SK-N-SH (cell line): ENCODE measurements at regions not wholly inside any gene's neighbourhood (a gene's known extent, or its start where the extent isn't known, plus 50 kb on each side); places are given as distances from the start of the nearest gene placed in this dataset.

Experiments
- CTCF ChIA-PET: fragments of 300-600, 350-600 bp; formaldehyde crosslinking; extraction: SDS; loops from one replicate; lab custom pipeline; 2021; lab: Yijun Ruan, JAX
- POLR2A ChIA-PET: fragments of 350-600 bp; sonication (Branson Sonifier 250); formaldehyde crosslinking; extraction: SDS; loops from one replicate; lab custom pipeline; 2020; ENCODE audit warnings: antibody characterized with exemption, inconsistent platforms; lab: Yijun Ruan, JAX
- DNase-seq: peaks from one replicate; pipeline ENCODE4 v3.0.0; 2012
- H2AFZ ChIP-seq: fragments of 200-600 bp; sonication (generic); 2 replicates; pipeline ENCODE4 v1.8.1; 2016; ENCODE audit warnings: antibody characterized with exemption, mild to moderate bottlenecking, low read depth
- H3F3A ChIP-seq: fragments of 200-600 bp; sonication (generic); replicated peaks from 2 replicates; pipeline ENCODE3; 2016; ENCODE audit warnings: antibody characterized with exemption, mild to moderate bottlenecking; ENCODE audit not compliant: insufficient read depth
- H3K27ac ChIP-seq, 2 experiments: fragments of 200-500 bp in 1 of 2; fragments of 200-600 bp in 1 of 2; sonication (Bioruptor generic) in 1 of 2; sonication (generic), shearing (Covaris generic) in 1 of 2; 2 replicates each; pipeline versions ENCODE4 v1.5.1 to v1.6.1; 2014 to 2016; ENCODE audit warnings: low read depth in 2 of 2, inconsistent platforms in 1 of 2, low read length in 1 of 2, mild to moderate bottlenecking in 1 of 2, mixed read lengths in 1 of 2
- H3K27me3 ChIP-seq: fragments of 200-600 bp; sonication (generic), shearing (Covaris generic); 2 replicates; pipeline ENCODE4 v1.6.1; 2016; ENCODE audit warnings: mixed run types; ENCODE audit not compliant: insufficient read depth
- H3K36me3 ChIP-seq, 2 experiments: fragments of 200-500 bp in 1 of 2; fragments of 200-600 bp in 1 of 2; sonication (Bioruptor generic) in 1 of 2; sonication (generic) in 1 of 2; replicated peaks in 1 of 2; 2 replicates each; pipeline versions ENCODE3 to v1.5.1; 2014 to 2016; ENCODE audit warnings: low read length in 1 of 2, mild to moderate bottlenecking in 1 of 2; ENCODE audit not compliant: insufficient read depth in 2 of 2, control insufficient read depth in 1 of 2
- H3K4me1 ChIP-seq, 2 experiments: fragments of 200-500 bp in 1 of 2; fragments of 200-600 bp in 1 of 2; sonication (Bioruptor generic) in 1 of 2; sonication (generic), shearing (Covaris generic) in 1 of 2; 2 replicates each; pipeline versions ENCODE4 v1.5.1 to v1.6.1; 2014 to 2016; ENCODE audit warnings: low read depth in 1 of 2, low read length in 1 of 2, mixed run types in 1 of 2; ENCODE audit not compliant: insufficient read depth in 2 of 2, control insufficient read depth in 1 of 2
- H3K4me2 ChIP-seq: fragments of 200-600 bp; sonication (generic), shearing (Covaris generic); 2 replicates; pipeline ENCODE4 v1.6.1; 2017; ENCODE audit warnings: mixed run types
- H3K4me3 ChIP-seq, 2 experiments: fragments of 200-500 bp in 1 of 2; fragments of 200-600 bp in 1 of 2; sonication (Bioruptor generic) in 1 of 2; sonication (generic), shearing (Covaris generic) in 1 of 2; 2 replicates each; pipeline versions ENCODE4 v1.5.1 to v1.8.1; 2014 to 2016; ENCODE audit warnings: low read depth in 2 of 2, inconsistent platforms in 1 of 2, low read length in 1 of 2, mild to moderate bottlenecking in 1 of 2, mixed read lengths in 1 of 2, moderate library complexity in 1 of 2
- H3K79me2 ChIP-seq: fragments of 200-600 bp; sonication (generic); 2 replicates; pipeline ENCODE4 v1.8.1; 2017; ENCODE audit warnings: mild to moderate bottlenecking; ENCODE audit not compliant: insufficient read depth
- H3K9ac ChIP-seq: fragments of 200-600 bp; sonication (generic); 2 replicates; pipeline ENCODE4 v1.6.1; 2017; ENCODE audit warnings: mixed run types
- H3K9me2 ChIP-seq: fragments of 200-600 bp; sonication (generic); 2 replicates; pipeline ENCODE4 v1.6.1; 2017; ENCODE audit warnings: mixed run types
- H3K9me3 ChIP-seq: fragments of 200-600 bp; sonication (generic); 2 replicates; pipeline ENCODE4 v1.6.1; 2017; ENCODE audit warnings: mixed run types, mild to moderate bottlenecking, moderate library complexity
- H4K20me1 ChIP-seq: fragments of 200-600 bp; sonication (generic); 2 replicates; pipeline ENCODE4 v1.6.1; 2017; ENCODE audit warnings: mild to moderate bottlenecking, mixed run types; ENCODE audit not compliant: insufficient read depth
- CHD2 ChIP-seq: fragments of 150-350 bp; IDR thresholded peaks from 2 replicates; pipeline ENCODE4 v1.6.1; 2018; ENCODE audit warnings: low read length; ENCODE audit not compliant: partially characterized antibody
- CTCF ChIP-seq: fragments of 200-600 bp; sonication (generic); IDR thresholded peaks from 2 replicates; pipeline ENCODE4 v1.6.1; 2017; ENCODE audit warnings: antibody characterized with exemption, mild to moderate bottlenecking, moderate library complexity
- ELF1 ChIP-seq: IDR thresholded peaks from 2 replicates; pipeline ENCODE4 v1.4.0; 2012
- EP300 ChIP-seq, 2 experiments: IDR thresholded peaks; 2 replicates each; pipeline versions ENCODE4 v1.4.0 to v1.6.1; 2012; ENCODE audit warnings: borderline replicate concordance in 1 of 2, low read depth in 1 of 2, low read length in 1 of 2
- EZH2phosphoT487 ChIP-seq: fragments of 200-600 bp; sonication (generic); IDR thresholded peaks from 2 replicates; pipeline ENCODE4 v1.6.1; 2017; ENCODE audit warnings: low read depth, mixed run types, mild to moderate bottlenecking, antibody characterized with exemption, moderate library complexity, borderline replicate concordance
- FOSL2 ChIP-seq: IDR thresholded peaks from 2 replicates; pipeline ENCODE4 v1.4.0; 2012; ENCODE audit warnings: low read depth, mild to moderate bottlenecking, moderate library complexity, borderline replicate concordance
- GABPA ChIP-seq: IDR thresholded peaks from 2 replicates; pipeline ENCODE4 v1.4.0; 2012; ENCODE audit warnings: low read depth, mild to moderate bottlenecking
- MXI1 ChIP-seq: IDR thresholded peaks from 2 replicates; pipeline ENCODE4 v1.6.1; 2012; ENCODE audit warnings: mild to moderate bottlenecking, low read depth, low read length, improper control_type of control experiment
- NFIC ChIP-seq: IDR thresholded peaks from 2 replicates; pipeline ENCODE4 v1.4.0; 2012; ENCODE audit warnings: borderline replicate concordance
- PBX3 ChIP-seq: IDR thresholded peaks from 2 replicates; pipeline ENCODE4; 2012
- RFX5 ChIP-seq: IDR thresholded peaks from 2 replicates; pipeline ENCODE4 v1.6.1; 2012; ENCODE audit warnings: mild to moderate bottlenecking, improper control_type of control experiment, low read length
- RXRA ChIP-seq: IDR thresholded peaks from 2 replicates; pipeline ENCODE4 v1.4.0; 2012; ENCODE audit warnings: low read depth, mild to moderate bottlenecking, borderline replicate concordance
- TAF1 ChIP-seq: IDR thresholded peaks from 2 replicates; pipeline ENCODE4 v1.6.1; 2012; ENCODE audit warnings: low read depth, mild to moderate bottlenecking, low read length, moderate library complexity, borderline replicate concordance
- YY1 ChIP-seq: IDR thresholded peaks from 2 replicates; pipeline ENCODE4 v1.4.0; 2012; ENCODE audit warnings: low read depth, mild to moderate bottlenecking
- ZBTB33 ChIP-seq: IDR thresholded peaks from 2 replicates; pipeline ENCODE4 v1.4.0; 2012; ENCODE audit warnings: low read depth, borderline replicate concordance
- WGBS: methylation state at CpG from one replicate; pipeline ENCODE4 v1.1.6; 2017; ENCODE audit warnings: low lambda C conversion rate; 5-methylcytosine and 5-hydroxymethylcytosine counted together
- TF ChIP-seq, protein P1 (sequence below): IDR thresholded peaks from 2 replicates; pipeline ENCODE4 v1.4.0; 2012; ENCODE audit warnings: low read depth, borderline replicate concordance

GRCh38 chr11:133654630-133655212 lies 122.4 kb upstream of the OPCML start:
- ChIA-PET CTCF (no interaction called here), POLR2A (no interaction called here)
- Histone ChIP-seq H3K9me2 (no peaks in the 10 kb centered on the region), H4K20me1 (no peaks in the 10 kb centered on the region), H3K4me3 (no peak overlapping the region), H3K79me2 (no peaks in the 10 kb centered on the region), H3F3A (no peaks in the 10 kb centered on the region), H3K27me3 (no peaks in the 10 kb centered on the region), H3K9ac (no peak overlapping the region), H3K27ac (no peak overlapping the region), H3K9me3 (no peaks in the 10 kb centered on the region), H3K4me2 (no peak overlapping the region), H3K4me1 (no peaks in the 10 kb centered on the region), H2AFZ (no peak overlapping the region), H3K36me3 (no peaks in the 10 kb centered on the region)
- TF ChIP-seq GABPA (no peak), YY1 (no peak), CTCF (no peak), MXI1 (no peak), NFIC (no peak), CHD2 (no peak), ELF1 (no peak), TAF1 (no peak), FOSL2 (no peak), EP300 (IDR thresholded peaks at IDR 0.05; ENCODE audit: borderline replicate concordance in 1 of 2, low read depth in 1 of 2, low read length in 1 of 2) (no peak), EZH2phosphoT487 (no peak), ZBTB33 (no peak), RXRA (no peak), PBX3 (no peak), RFX5 (no peak)
- TF ChIP-seq, protein P1, sequence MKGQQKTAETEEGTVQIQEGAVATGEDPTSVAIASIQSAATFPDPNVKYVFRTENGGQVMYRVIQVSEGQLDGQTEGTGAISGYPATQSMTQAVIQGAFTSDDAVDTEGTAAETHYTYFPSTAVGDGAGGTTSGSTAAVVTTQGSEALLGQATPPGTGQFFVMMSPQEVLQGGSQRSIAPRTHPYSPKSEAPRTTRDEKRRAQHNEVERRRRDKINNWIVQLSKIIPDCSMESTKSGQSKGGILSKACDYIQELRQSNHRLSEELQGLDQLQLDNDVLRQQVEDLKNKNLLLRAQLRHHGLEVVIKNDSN, result no peak
- no peak for DNase-seq
- 3% methylated on average over 10 of the region's 12 CpGs for WGBS
